HG02852 (cell line): ENCODE measurements at regions not wholly inside any gene's neighbourhood (a gene's known extent, or its start where the extent isn't known, plus 50 kb on each side); places are given as distances from the start of the nearest gene placed in this dataset.
"Not testable (repeated sequence)": the region's sequence is repeated elsewhere in the genome, so short reads cannot be mapped to it uniquely, and the experiment has no call there.

Experiments used
- ATAC-seq: cut with Tn5 transposase; IDR thresholded peaks from one replicate; pipeline ENCODE4 v1.9.1; 2021; ENCODE audit warnings: mild to moderate bottlenecking, moderate library complexity; ENCODE audit not compliant: unreplicated experiment

GRCh38 chr13:18322821-18323220, 858.8 kb downstream of the TUBA3C start:
- not testable (repeated sequence) for ATAC-seq

- ATAC-seq = not testable (repeated sequence)
These were observed 862.0 kb downstream of the TUBA3C start for GRCh38 chr13:18319653-18320052.

GRCh38 chr13:18303240-18303813, 878.3 kb downstream of the TUBA3C start:
- ATAC-seq = not testable (repeated sequence)

GRCh38 chr13:18300968-18301367, 880.7 kb downstream of the TUBA3C start:
- ATAC-seq = not testable (repeated sequence)

- not testable (repeated sequence) for ATAC-seq
These were observed 884.3 kb downstream of the TUBA3C start for GRCh38 chr13:18297359-18297758.

- not testable (repeated sequence) for ATAC-seq
These were observed 885.0 kb downstream of the TUBA3C start for GRCh38 chr13:18296617-18297016.

- ATAC-seq = not testable (repeated sequence)
These were observed 887.3 kb downstream of the TUBA3C start for GRCh38 chr13:18294311-18294710.

GRCh38 chr13:18286848-18287247, 894.8 kb downstream of the TUBA3C start:
- ATAC-seq = not testable (repeated sequence)

GRCh38 chr13:18285663-18286062, 896.0 kb downstream of the TUBA3C start:
- not testable (repeated sequence) for ATAC-seq

- not testable (repeated sequence) for ATAC-seq
These were observed 897.6 kb downstream of the TUBA3C start for GRCh38 chr13:18284040-18284439.

- not testable (repeated sequence) for ATAC-seq
These were observed 899.6 kb downstream of the TUBA3C start for GRCh38 chr13:18281829-18282597.

GRCh38 chr13:18280904-18281828, 900.5 kb downstream of the TUBA3C start:
- ATAC-seq = not testable (repeated sequence)

- not testable (repeated sequence) for ATAC-seq
These were observed 901.7 kb downstream of the TUBA3C start for GRCh38 chr13:18279971-18280370.

GRCh38 chr13:18277372-18277771, 904.3 kb downstream of the TUBA3C start:
- not testable (repeated sequence) for ATAC-seq

- not testable (repeated sequence) for ATAC-seq
These were observed 905.3 kb downstream of the TUBA3C start for GRCh38 chr13:18276280-18276679.

- ATAC-seq = not testable (repeated sequence)
These were observed 907.7 kb downstream of the TUBA3C start for GRCh38 chr13:18273785-18274514.

- ATAC-seq = not testable (repeated sequence)
These were observed 922.7 kb downstream of the TUBA3C start for GRCh38 chr13:18258801-18259419.

- not testable (repeated sequence) for ATAC-seq
These were observed 923.9 kb downstream of the TUBA3C start for GRCh38 chr13:18257686-18258085.

GRCh38 chr13:18252848-18253247, 928.8 kb downstream of the TUBA3C start:
- not testable (repeated sequence) for ATAC-seq
